GM19328 (cell line): ENCODE measurements at regions not wholly inside any gene's neighbourhood (a gene's known extent, or its start where the extent isn't known, plus 50 kb on each side); places are given as distances from the start of the nearest gene placed in this dataset.

ENCODE experiments used
- ATAC-seq: cut with Tn5 transposase; IDR thresholded peaks from one replicate; pipeline ENCODE4 v1.9.1; 2021; ENCODE audit warnings: mild to moderate bottlenecking, moderate library complexity; ENCODE audit not compliant: unreplicated experiment

- ATAC-seq, result no peak
Measured at GRCh38 chr11:128116447-128116846, 470.9 kb downstream of the ETS1 start.

DNA sequence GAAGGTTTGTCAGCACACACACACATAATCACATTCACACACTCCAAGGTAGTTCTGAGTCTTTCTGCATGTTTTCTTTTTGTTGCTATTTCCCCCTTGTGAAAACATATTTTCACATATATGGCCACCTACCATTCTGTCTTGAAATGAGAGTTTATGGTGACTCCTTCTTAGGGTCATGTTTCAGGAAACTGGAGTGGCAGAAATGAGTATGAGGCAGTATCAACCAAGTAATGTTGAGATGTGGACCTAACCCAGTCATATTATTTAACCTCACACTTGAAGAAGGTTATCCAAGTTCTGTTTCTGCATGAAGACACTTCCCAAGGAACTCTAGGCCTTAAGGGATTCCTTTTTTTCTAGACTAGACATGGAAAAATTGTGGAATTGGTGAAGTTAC is 481.4 kb downstream of the ETS1 start:
- ATAC-seq, result no peak

- no peak for ATAC-seq
Measured at GRCh38 chr11:128105511-128105910, 481.8 kb downstream of the ETS1 start.

DNA sequence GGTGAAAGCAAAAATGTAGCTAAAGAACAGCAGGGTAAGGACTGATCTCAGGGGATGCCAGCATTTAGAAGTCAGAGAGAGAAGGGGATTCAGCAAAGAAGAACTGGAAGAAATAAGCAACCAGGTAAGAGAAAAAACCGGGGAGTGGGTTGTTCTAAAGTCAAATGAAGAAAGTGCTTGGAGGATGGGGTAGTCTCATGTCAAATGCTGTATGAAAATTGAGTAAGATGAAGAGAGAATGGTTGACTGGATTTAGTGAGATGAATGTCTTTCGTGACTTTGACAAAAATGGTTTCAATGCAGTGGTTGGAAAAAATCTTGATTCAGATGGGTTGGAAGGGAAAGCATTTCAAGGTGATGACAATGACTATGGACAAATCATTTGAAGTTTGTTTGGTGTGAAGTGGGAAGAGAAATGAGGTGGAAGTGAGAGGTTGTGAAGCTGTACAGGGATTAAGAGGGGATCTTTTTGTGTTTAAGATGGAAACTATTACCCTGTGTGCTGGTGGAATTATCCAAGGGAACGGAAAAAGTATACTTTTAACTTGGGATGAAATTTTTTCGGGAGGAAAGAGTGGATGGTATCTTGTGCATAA is 484.0 kb downstream of the ETS1 start:
- ATAC-seq, result no peak

DNA sequence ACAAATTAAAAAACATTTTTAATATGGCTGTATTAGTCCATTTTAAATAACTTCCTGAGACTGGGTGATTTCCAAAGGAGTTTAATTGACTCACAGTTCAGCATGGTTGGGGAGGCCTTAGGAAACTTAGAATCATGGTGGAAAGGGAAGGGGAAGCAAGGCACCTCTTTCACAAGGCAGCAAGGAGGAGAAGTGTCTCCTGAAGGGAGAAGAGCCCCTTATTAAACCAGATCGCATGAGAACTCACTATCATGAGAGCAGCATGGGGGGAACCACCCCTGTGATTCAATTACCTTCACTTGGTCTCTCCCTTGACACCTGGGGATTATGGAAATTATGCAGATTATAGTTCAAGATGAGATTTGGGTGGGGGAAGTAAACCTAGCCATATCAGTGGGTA is 488.6 kb downstream of the ETS1 start:
- no peak for ATAC-seq

DNA sequence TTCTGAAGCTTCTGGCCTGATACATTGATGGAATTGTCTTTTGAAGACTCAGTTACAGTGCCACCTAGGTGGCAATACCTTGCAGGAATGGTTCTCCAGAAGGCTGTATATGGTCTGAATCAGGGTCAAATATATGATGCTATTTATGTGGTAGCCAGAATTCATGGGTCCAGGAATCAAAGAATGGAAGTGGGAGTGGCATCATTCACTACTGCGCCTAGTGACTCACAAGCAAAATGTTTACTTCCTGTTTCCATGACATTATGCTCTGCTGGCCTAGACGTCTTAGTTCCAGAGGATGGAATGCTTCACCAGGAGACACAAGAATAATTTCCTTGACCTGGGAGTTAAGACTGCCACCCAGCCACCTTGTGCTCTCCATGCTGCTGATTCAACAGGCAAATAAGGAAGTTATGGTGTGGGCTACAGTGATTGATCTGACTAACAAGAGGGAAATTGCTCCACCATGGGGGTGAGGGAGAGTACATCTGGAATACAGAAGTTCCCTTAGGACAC is 491.8 kb downstream of the ETS1 start:
- no peak for ATAC-seq

DNA sequence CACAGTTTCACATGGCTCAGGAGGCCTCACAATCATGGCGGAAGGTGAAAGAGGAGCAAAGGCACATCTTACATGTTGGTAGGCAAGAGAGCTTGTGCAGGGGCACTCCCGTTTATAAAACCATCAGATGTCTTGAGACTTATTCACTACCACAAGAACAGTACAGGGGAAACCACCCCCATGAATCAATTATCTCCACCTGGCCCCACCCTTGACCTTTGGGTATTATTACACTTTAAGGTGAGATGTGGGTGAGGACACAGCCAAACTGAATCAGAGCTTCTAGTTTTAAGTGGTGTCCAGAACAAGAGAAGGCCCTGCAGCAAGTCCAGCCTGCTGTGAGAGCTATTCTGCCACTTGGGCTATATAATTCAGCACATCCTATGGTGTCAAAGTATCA is 493.7 kb downstream of the ETS1 start:
- ATAC-seq, result no peak

GRCh38 chr11:128089962-128090361 is 497.4 kb downstream of the ETS1 start:
- ATAC-seq, result no peak

DNA sequence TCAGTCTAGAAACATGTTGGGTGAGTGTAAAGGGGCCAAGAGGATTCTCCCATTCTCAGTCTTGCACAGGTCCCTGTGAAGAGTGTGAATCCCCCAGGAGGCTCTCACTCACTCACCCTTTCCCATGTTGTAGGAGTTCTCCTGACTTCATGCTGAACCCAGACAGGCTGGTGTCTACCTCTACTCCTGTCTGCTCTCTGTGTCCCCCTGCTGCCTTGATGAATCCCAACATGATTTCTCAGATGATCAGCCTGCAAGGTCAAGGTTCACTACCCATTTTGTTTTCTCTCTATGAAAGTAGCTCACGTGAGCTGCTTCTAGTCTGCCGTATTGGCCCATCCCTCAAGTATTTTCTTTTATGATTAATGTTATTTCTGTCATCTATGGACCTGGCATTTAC is 500.6 kb downstream of the ETS1 start:
- no peak for ATAC-seq

DNA sequence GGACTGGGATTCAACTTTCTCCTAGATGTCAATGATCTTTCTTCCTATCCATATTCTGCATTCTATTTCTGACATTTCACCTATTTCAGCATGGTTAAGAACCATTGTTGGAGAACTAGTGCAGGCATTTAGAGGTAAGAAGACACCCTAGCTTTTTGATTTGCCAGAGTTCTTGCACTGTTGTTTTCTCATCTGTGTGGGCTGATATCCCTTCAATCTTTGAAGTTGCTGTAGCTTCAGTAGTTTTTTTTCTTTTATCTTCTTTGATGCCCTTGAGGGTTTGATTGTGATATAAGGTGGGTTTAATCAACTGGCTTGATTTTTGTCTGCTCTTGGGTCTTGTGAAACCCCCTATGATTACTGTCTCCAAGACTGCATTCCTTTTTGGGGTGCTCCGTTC is 502.1 kb downstream of the ETS1 start:
- no peak for ATAC-seq

- no peak for ATAC-seq
Measured at GRCh38 chr11:128082574-128082973, 504.8 kb downstream of the ETS1 start.

DNA sequence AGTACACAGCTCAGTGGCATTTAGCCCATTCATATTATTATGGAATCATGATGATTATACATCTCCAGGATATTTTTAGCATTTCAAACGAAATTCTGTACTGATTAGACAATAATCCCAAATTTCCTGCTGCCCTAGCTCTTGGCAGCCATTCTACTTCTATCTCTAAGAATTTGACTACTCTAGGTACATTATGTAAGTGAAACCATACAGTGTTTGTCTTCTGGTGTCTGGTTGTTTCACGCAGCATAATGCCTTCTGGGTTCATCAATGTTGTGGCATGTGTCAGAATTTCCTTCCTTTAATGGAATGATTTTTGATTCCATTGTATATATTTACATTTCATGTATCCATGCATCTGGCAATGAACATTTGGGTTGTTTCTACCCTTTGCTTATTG is 517.7 kb downstream of the ETS1 start:
- ATAC-seq, result no peak

GRCh38 chr11:128067780-128068179 is 519.6 kb downstream of the ETS1 start:
- no peak for ATAC-seq

DNA sequence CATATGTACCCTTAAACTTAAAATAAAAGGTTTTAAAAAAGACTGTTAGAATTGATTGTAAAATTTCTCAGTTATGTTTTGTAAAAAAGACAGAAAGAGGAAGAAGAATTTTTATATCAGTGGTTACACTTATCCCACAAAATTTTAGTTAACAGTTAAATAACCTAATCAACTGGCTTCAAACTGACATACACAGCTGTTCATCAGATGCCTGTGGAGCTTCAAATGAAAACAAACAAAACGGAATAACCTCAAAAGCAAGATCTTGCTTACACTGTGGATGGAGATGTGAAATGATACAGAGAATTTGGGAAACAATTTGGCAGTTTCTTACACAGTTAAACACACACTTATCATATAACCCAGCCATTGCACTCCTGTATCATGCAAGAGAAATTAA is 521.0 kb downstream of the ETS1 start:
- ATAC-seq, result no peak

DNA sequence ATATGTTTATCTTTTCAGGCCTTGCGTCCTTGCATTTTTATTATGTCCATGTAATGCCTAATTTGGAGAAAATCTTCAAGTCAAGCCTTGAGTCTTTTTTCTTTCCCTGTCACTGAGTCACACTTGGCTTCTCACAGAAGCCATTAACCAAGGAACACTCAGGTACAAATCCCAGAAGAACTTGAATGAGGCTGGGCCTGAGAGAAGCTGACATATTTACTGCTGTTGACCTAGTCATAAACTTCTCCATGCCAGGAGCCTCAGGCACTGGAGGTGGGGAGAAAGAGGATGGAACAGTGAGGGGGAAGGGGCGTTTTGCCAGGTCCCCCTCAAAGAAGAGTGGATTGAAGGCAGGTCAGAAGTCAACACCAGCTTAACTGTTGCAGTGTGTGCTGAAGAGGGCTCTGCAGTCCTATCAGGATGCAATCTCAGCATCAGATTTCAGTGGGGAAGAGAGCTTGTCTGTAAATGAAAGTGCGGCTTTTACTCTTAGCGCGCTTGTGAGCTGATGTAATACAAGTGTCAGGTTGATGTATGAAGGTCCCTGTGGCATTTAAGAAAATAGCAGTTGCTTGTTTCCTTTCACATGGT is 526.0 kb downstream of the ETS1 start:
- ATAC-seq, result no peak

- ATAC-seq, result no peak
Measured at GRCh38 chr11:128058580-128059208, 528.7 kb downstream of the ETS1 start.

- no peak for ATAC-seq
Measured at GRCh38 chr11:128057786-128058395, 529.5 kb downstream of the ETS1 start.

DNA sequence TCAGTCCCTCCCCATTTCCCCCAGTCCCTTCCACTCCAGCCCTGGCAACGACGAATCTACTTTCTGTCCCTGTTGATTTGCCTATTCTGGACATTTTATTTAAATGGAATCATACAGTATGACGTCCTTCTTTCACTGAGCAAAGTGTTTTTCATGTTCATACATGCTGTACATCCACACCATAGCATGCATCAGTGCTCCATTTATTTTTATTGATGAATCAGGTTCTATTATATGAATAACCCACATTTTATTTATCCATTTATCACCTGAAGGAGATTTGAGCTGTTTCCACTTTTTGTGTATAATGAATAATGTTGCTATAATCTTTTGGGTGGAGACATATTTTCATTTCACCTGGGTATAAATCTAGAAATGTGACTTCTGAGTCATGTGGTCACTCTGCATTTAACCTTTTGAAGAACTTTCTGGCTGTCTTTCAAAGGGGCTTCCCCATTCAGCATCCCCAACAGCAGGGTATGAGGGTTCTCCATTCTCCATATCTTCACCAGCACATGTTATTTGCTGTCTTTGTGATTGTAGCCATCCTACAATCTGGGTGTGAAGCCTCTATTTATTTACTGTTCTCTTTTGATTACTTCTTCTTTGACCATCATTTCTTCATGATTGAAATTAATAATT is 531.7 kb downstream of the ETS1 start:
- no peak for ATAC-seq

DNA sequence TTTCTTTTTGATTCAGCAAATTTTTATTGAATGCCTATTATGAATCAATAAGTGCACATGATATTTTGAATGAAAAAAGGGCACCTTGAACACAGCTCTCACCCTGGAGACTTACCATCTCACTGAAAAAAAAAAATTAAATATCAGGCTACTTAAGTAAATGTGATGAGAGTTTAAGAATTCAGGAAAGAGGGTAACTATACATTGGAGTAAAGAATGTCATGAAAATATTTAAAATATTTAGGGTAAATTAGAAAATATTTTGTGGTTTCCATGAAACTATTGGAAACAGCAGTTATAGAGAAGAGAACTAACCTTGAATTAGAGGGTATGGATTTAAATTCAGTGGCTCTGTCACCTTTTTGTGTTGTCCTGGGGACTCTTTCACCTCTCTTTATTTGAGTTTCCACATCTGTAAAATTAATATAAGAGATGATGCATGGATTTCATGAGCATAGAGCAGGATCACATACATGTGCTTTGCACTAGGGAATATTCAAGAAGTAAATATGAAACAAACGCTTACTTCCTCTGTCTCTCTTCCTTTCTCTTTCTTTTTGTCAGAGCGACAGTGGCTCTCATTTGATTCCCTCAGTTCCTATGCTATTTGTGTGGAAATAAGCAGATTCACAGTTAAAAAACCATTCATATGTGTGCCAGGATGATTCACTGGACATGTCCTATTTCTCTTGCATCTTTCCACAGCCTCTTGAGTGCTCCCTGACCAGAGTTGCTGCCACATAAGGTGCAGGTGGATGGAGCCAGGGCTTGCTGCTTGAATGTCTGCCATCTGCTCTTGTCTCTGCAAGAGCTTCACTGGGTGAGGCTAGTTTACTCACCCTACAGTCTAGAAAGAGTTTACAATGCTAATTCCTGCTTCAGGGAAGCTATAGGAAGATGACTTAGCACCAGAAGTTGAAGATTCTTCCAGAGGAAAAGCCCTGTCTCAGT is 533.1 kb downstream of the ETS1 start:
- ATAC-seq, result peak; percentile 71

GRCh38 chr11:128052912-128053641 is 534.3 kb downstream of the ETS1 start:
- no peak for ATAC-seq
